Lower leg skin (tissue), 4 donors: ENCODE measurements at regions not wholly inside any gene's neighbourhood (a gene's known extent, or its start where the extent isn't known, plus 50 kb on each side); places are given as distances from the start of the nearest gene placed in this dataset.

ENCODE experiments used
- DNase-seq, 2 donors: peaks; one replicate each; pipeline ENCODE4 v3.0.0-alpha.2; 2019; ENCODE audit warnings: low spot score in 2 of 2
- H3K4me3 ChIP-seq: fragments of 200-600 bp; sonication (generic); 2 replicates; pipeline ENCODE4 v1.5.1; 2017; ENCODE audit warnings: mild to moderate bottlenecking, low read depth; ENCODE audit not compliant: poor library complexity, severe bottlenecking
- POLR2A ChIP-seq, 2 donors: fragments of 450-650 bp; IDR thresholded peaks; one replicate each; pipeline ENCODE4 v1.6.1; 2016 to 2017; ENCODE audit warnings: antibody characterized with exemption in 2 of 2, mild to moderate bottlenecking in 1 of 2, moderate library complexity in 1 of 2
- WGBS, 2 donors: methylation state at CpG; one replicate each; pipeline ENCODE4 v1.1.5; 2018; 5-methylcytosine and 5-hydroxymethylcytosine counted together
- intact Hi-C: fragments of 100-400 bp; cut with DNase I; formaldehyde crosslinking; loops from one replicate; pipeline ENCODE4 v1.15.0; 2023; ENCODE audit warnings: low total_unique reads
- TF ChIP-seq, protein P1 (sequence below), 3 donors: fragments of 450-650 bp; IDR thresholded peaks; one replicate each; pipeline ENCODE4 v1.5.1; 2016; ENCODE audit warnings: antibody characterized with exemption in 3 of 3, mild to moderate bottlenecking in 3 of 3, moderate library complexity in 2 of 3

DNA sequence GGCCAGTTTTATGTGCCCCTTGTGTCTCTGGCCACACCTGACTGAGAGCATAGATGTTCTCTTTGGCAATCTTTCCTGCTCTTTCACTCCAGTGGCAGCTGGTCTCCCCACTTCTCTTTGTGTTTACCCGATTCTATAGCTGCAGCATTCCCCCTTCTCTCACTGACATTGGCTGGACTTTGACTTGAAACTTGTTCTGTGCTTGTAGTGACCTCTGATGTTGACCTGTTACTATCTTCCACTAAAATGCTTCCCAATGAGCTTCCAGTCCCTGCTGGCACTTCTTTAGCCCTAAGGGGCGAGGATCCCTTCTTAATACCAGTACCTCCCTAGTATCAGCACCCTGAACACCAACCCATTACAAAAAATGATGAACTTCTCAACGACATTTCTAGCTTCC, 653.3 kb downstream of the LTN1 start:
- H3K4me3 ChIP-seq = no peak overlapping the region
- 79 to 92% methylated on average over 3 of the region's 3 CpGs for WGBS, 2 donors
- intact Hi-C loops = loop anchor here (5.0 kb wide), 1 partner anchor 637 kb away; no protein-coding TSS in a partner anchor
- TF ChIP-seq POLR2A (IDR thresholded peaks at IDR 0.05) = no peak
- TF ChIP-seq, protein P1, sequence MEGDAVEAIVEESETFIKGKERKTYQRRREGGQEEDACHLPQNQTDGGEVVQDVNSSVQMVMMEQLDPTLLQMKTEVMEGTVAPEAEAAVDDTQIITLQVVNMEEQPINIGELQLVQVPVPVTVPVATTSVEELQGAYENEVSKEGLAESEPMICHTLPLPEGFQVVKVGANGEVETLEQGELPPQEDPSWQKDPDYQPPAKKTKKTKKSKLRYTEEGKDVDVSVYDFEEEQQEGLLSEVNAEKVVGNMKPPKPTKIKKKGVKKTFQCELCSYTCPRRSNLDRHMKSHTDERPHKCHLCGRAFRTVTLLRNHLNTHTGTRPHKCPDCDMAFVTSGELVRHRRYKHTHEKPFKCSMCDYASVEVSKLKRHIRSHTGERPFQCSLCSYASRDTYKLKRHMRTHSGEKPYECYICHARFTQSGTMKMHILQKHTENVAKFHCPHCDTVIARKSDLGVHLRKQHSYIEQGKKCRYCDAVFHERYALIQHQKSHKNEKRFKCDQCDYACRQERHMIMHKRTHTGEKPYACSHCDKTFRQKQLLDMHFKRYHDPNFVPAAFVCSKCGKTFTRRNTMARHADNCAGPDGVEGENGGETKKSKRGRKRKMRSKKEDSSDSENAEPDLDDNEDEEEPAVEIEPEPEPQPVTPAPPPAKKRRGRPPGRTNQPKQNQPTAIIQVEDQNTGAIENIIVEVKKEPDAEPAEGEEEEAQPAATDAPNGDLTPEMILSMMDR (IDR thresholded peaks at IDR 0.05) = no peak
- no peak for DNase-seq

DNA sequence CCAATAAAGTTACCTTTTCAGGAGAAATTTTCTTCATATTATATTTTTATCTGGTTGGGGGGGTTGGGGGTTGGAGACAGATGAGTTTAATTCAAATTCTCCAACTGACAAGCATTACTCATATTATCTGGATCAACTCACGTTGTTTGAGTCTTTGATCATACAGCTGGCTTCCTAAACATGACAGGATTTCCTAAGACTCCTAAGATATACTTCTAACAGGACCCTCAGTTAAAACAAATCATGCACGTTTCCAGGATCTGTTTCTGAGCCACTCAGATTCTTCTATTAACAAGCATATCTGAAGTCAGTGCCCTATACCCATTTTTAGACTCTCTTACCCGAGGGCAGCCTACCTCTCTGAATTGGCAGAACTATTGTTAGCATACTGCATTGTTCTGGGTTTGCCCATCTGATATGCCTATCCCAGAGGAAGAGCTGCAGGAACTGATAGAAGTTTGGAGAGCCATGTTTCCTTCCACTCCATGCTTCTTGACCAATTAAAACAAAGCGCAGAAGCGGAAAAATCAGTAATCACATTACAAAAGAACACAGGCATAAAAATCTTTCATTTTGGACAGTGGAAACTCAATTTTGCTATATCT, 653.9 kb downstream of the LTN1 start:
- no peak overlapping the region for H3K4me3 ChIP-seq
- WGBS, 2 donors = 59 to 73% methylated on average over 5 of the region's 5 CpGs
- TF ChIP-seq, protein P1 (IDR thresholded peaks at IDR 0.05) = no peak
- TF ChIP-seq POLR2A (IDR thresholded peaks at IDR 0.05) = no peak
- no peak for DNase-seq
- intact Hi-C loops = loop anchor here (5.0 kb wide), 1 partner anchor 637 kb away; no protein-coding TSS in a partner anchor

DNA sequence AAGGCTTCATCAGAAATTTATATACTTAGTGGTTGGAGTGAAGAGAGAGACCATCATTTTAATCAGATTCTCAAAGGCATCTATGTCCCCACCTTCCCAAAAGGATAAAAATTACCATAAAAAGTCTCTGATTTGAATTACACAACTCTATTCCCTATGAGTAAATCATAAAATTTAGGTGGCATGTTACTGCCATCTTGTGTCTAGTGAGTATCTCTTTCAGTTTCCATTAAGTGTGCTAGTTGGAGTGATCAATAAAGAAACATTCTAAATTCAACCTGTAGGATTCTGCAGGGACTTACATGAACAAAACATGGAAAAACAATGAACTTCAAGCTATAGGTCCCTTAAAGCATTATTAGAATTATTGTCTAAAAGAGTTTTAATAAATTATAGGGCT, 655.4 kb downstream of the LTN1 start:
- no peak for DNase-seq
- intact Hi-C loops = loop anchor here (5.0 kb wide), 1 partner anchor 635 kb away; no protein-coding TSS in a partner anchor
- no peak overlapping the region for H3K4me3 ChIP-seq
- TF ChIP-seq POLR2A (IDR thresholded peaks at IDR 0.05) = no peak
- TF ChIP-seq, protein P1 (IDR thresholded peaks at IDR 0.05) = no peak

DNA sequence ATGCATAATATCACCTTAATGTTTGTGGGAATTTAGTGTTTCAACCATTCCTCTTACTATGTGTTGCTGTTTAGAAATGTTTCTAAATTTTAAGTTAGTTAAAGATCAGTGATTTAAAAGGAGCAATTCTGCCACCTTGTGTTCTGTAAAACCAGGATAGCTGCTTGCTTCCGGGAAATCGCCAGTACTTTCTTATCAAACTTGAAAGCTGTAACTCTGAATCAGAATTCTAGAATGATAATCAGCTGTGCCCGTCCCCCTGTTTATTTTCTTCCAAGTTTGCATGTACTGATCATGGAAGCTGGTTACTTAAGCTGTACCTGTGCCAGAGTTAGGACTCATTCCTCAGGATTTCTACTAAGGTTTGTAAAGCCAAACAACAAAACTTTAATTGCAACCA, 656.4 kb downstream of the LTN1 start:
- H3K4me3 ChIP-seq = no peak overlapping the region
- intact Hi-C loops = loop anchor here (5.0 kb wide), 1 partner anchor 634 kb away; no protein-coding TSS in a partner anchor
- DNase-seq = peak in 1 of 2 donors; percentile 28
- TF ChIP-seq POLR2A (IDR thresholded peaks at IDR 0.05) = no peak
- TF ChIP-seq, protein P1 (IDR thresholded peaks at IDR 0.05) = no peak
- WGBS, 2 donors = 1% methylated on average over 3 of the region's 3 CpGs

DNA sequence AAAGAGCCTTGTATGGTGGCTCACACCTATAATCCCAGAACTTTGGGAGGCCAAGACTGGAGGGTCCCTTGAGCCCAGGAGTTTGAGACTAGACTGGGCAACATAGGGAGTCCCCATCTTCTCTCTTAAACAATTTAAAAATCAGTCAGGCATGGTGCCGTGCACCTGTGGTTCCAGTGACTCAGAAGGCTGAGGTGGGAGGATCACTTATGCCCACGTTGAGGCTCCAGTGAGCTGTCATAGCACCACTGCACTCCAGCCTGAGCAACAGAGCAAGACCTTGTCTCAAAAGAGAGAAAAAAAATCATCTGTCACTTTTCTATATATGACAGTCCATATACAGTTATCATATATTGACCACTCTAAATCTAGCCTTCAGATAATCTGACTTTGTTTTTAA, 658.3 kb downstream of the LTN1 start:
- DNase-seq = no peak
- H3K4me3 ChIP-seq = no peak overlapping the region
- TF ChIP-seq, protein P1 (IDR thresholded peaks at IDR 0.05) = no peak
- TF ChIP-seq POLR2A (IDR thresholded peaks at IDR 0.05) = no peak
- 67 to 70% methylated on average over 2 of the region's 2 CpGs for WGBS, 2 donors
- intact Hi-C loops = no loop called here

DNA sequence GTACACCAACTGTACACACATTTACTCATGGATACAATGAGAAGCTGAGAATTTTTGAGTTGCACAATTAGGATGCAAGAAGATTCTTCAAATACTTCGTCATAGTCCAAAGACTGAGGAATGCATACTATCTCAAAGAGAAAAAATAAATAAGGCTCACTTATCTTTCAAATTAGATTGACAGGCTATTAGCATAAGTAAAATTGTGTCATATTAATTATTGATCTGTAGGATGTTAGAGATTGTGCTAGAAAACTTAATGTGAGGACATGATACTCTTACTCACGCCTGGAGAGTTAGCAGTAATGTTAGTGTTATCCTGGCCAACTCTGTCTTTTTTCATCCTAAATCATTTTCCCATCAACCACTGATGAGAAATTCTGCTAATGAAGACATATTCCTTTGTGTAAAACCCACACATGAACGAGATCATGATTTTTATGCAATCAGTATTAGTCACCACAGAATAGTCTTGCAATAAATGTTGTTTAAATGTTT, 659.0 kb downstream of the LTN1 start:
- no peak overlapping the region for H3K4me3 ChIP-seq
- TF ChIP-seq POLR2A (IDR thresholded peaks at IDR 0.05) = no peak
- TF ChIP-seq, protein P1 (IDR thresholded peaks at IDR 0.05) = no peak
- intact Hi-C loops = no loop called here
- no peak for DNase-seq
- WGBS, 2 donors = 67 to 69% methylated on average over 3 of the region's 3 CpGs
